Panc1 (cell line): ENCODE measurements at regions not wholly inside any gene's neighbourhood (a gene's known extent, or its start where the extent isn't known, plus 50 kb on each side); places are given as distances from the start of the nearest gene placed in this dataset.

ENCODE experiments used
- CTCF ChIP-seq: fragments of 450-650 bp; IDR thresholded peaks from 2 replicates; pipeline ENCODE4 v1.5.1; 2017; ENCODE audit warnings: mild to moderate bottlenecking
- POLR2AphosphoS5 ChIP-seq: IDR thresholded peaks from 2 replicates; pipeline ENCODE4 v1.6.1; 2012; ENCODE audit warnings: mild to moderate bottlenecking, low read depth, low read length, moderate library complexity
- REST ChIP-seq, 2 experiments: IDR thresholded peaks; 2 replicates each; pipeline ENCODE4 v1.6.1; 2011 to 2012; ENCODE audit warnings: low read depth in 2 of 2, control low read depth in 1 of 2, low read length in 1 of 2, mild to moderate bottlenecking in 1 of 2, moderate library complexity in 1 of 2; ENCODE audit not compliant: insufficient read depth in 1 of 2

GRCh38 chr3:193980326-193980725 lies 155.6 kb upstream of the HES1 start:
- no peak for TF ChIP-seq CTCF
- no peak for TF ChIP-seq REST (IDR thresholded peaks at IDR 0.05; ENCODE audit: insufficient read depth in 1 of 2, low read depth in 2 of 2, low read length in 1 of 2)
- no peak for TF ChIP-seq POLR2AphosphoS5
